Stimulated activated CD4-positive, alpha-beta T cell treated with anti-CD3 and anti-CD28 coated beads, Interleukin-1b, Interleukin-23, amount 100 ng/mL, for 4 hours (primary cell): ENCODE measurements at regions not wholly inside any gene's neighbourhood (a gene's known extent, or its start where the extent isn't known, plus 50 kb on each side); places are given as distances from the start of the nearest gene placed in this dataset.

Experiments used
- DNase-seq, 2 donors: peaks; one replicate each; pipeline ENCODE4 v3.0.0-alpha.2; 2020; ENCODE audit warnings: low read depth in 2 of 2

- DNase-seq = no peak
Measured at GRCh38 chr3:177673112-177673914, 476.0 kb upstream of the TBL1XR1 start.

GRCh38 chr3:177674186-177674585 is 476.9 kb upstream of the TBL1XR1 start:
- no peak for DNase-seq

GRCh38 chr3:177676148-177676547 is 478.9 kb upstream of the TBL1XR1 start:
- no peak for DNase-seq

- DNase-seq = no peak
Measured at GRCh38 chr3:177676947-177677587, 479.8 kb upstream of the TBL1XR1 start.

GRCh38 chr3:177679568-177680471 is 482.5 kb upstream of the TBL1XR1 start:
- no peak for DNase-seq

GRCh38 chr3:177680472-177680821 is 483.2 kb upstream of the TBL1XR1 start:
- DNase-seq = no peak

- DNase-seq = no peak
Measured at GRCh38 chr3:177681156-177681555, 483.9 kb upstream of the TBL1XR1 start.

GRCh38 chr3:177681852-177682251 is 484.6 kb upstream of the TBL1XR1 start:
- DNase-seq = no peak

GRCh38 chr3:177683586-177683985 is 486.3 kb upstream of the TBL1XR1 start:
- no peak for DNase-seq

GRCh38 chr3:177686671-177687070 is 489.4 kb upstream of the TBL1XR1 start:
- no peak for DNase-seq

GRCh38 chr3:177687291-177687690 is 490.0 kb upstream of the TBL1XR1 start:
- DNase-seq = no peak

GRCh38 chr3:177688152-177688551 is 490.9 kb upstream of the TBL1XR1 start:
- DNase-seq = no peak

- DNase-seq = no peak
Measured at GRCh38 chr3:177689077-177689476, 491.8 kb upstream of the TBL1XR1 start.

- no peak for DNase-seq
Measured at GRCh38 chr3:177689869-177690268, 492.6 kb upstream of the TBL1XR1 start.

- no peak for DNase-seq
Measured at GRCh38 chr3:177690306-177690705, 493.0 kb upstream of the TBL1XR1 start.

- DNase-seq = no peak
Measured at GRCh38 chr3:177692304-177692975, 495.2 kb upstream of the TBL1XR1 start.

- DNase-seq = no peak
Measured at GRCh38 chr3:177693616-177694264, 496.5 kb upstream of the TBL1XR1 start.

GRCh38 chr3:177694316-177694715 is 497.0 kb upstream of the TBL1XR1 start:
- DNase-seq = no peak

- no peak for DNase-seq
Measured at GRCh38 chr3:177694951-177695350, 497.7 kb upstream of the TBL1XR1 start.

GRCh38 chr3:177700117-177700516 is 502.8 kb upstream of the TBL1XR1 start:
- DNase-seq = no peak

GRCh38 chr3:177703788-177704187 is 506.5 kb upstream of the TBL1XR1 start:
- no peak for DNase-seq
